Astrocyte (in vitro differentiated cells and primary cell): ENCODE measurements at regions not wholly inside any gene's neighbourhood (a gene's known extent, or its start where the extent isn't known, plus 50 kb on each side); places are given as distances from the start of the nearest gene placed in this dataset.

Experiments used
- EZH2 ChIP-seq: IDR thresholded peaks from 2 replicates; pipeline ENCODE4 v1.6.1; 2012; ENCODE audit warnings: mild to moderate bottlenecking, low read length, inconsistent platforms; ENCODE audit not compliant: insufficient read depth
- TF ChIP-seq, protein P1 (sequence below): IDR thresholded peaks from 2 replicates; pipeline ENCODE4 v1.5.1; 2011; ENCODE audit warnings: low read depth, mild to moderate bottlenecking, inconsistent platforms, low read length, moderate library complexity; ENCODE audit not compliant: insufficient read depth

- TF ChIP-seq, protein P1, sequence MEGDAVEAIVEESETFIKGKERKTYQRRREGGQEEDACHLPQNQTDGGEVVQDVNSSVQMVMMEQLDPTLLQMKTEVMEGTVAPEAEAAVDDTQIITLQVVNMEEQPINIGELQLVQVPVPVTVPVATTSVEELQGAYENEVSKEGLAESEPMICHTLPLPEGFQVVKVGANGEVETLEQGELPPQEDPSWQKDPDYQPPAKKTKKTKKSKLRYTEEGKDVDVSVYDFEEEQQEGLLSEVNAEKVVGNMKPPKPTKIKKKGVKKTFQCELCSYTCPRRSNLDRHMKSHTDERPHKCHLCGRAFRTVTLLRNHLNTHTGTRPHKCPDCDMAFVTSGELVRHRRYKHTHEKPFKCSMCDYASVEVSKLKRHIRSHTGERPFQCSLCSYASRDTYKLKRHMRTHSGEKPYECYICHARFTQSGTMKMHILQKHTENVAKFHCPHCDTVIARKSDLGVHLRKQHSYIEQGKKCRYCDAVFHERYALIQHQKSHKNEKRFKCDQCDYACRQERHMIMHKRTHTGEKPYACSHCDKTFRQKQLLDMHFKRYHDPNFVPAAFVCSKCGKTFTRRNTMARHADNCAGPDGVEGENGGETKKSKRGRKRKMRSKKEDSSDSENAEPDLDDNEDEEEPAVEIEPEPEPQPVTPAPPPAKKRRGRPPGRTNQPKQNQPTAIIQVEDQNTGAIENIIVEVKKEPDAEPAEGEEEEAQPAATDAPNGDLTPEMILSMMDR: no peak
- no peak for TF ChIP-seq EZH2
These were observed 116.5 kb downstream of the LY86 start for GRCh38 chr6:6705061-6705425.
